ENCODE measurements at regions not wholly inside any gene's neighbourhood (a gene's known extent, or its start where the extent isn't known, plus 50 kb on each side); places are given as distances from the start of the nearest gene placed in this dataset.
A peak's percentile ranks its signal among the peaks of the same experiment; 100 is the strongest.

- DNase-seq, result no peak
Observed at GRCh38 chr1:112265931-112266330, 130.1 kb upstream of the CTTNBP2NL start.

- no peak for DNase-seq
Observed at GRCh38 chr1:112267206-112267605, 128.8 kb upstream of the CTTNBP2NL start.

- DNase-seq, result no peak
Observed at GRCh38 chr1:112267929-112268328, 128.1 kb upstream of the CTTNBP2NL start.

- DNase-seq, result no peak
Observed at GRCh38 chr1:112268408-112268807, 127.6 kb upstream of the CTTNBP2NL start.

- no peak for DNase-seq
Observed at GRCh38 chr1:112271270-112271669, 124.7 kb upstream of the CTTNBP2NL start.

- DNase-seq, result peak; percentile 19
Observed at GRCh38 chr1:112272101-112272772, 123.8 kb upstream of the CTTNBP2NL start.

GRCh38 chr1:112284796-112285195 lies 111.2 kb upstream of the CTTNBP2NL start:
- no peak for DNase-seq

GRCh38 chr1:112285316-112285715 lies 110.7 kb upstream of the CTTNBP2NL start:
- DNase-seq, result no peak

GRCh38 chr1:112285746-112286145 lies 110.3 kb upstream of the CTTNBP2NL start:
- DNase-seq, result no peak

- DNase-seq, result no peak
Observed at GRCh38 chr1:112296908-112297307, 99.1 kb upstream of the CTTNBP2NL start.

GRCh38 chr1:112297536-112297935 lies 98.5 kb upstream of the CTTNBP2NL start:
- no peak for DNase-seq

GRCh38 chr1:112298558-112298957 lies 97.5 kb upstream of the CTTNBP2NL start:
- peak; percentile 81 for DNase-seq

GRCh38 chr1:112304126-112304525 lies 91.9 kb upstream of the CTTNBP2NL start:
- no peak for DNase-seq

GRCh38 chr1:112304612-112305011 lies 91.4 kb upstream of the CTTNBP2NL start:
- peak; percentile 70 for DNase-seq

GRCh38 chr1:112307930-112308591 lies 88.0 kb upstream of the CTTNBP2NL start:
- no peak for DNase-seq

- peak; percentile 61 for DNase-seq
Observed at GRCh38 chr1:112308716-112309115, 87.3 kb upstream of the CTTNBP2NL start.

GRCh38 chr1:112309499-112309898 lies 86.5 kb upstream of the CTTNBP2NL start:
- DNase-seq, result no peak

- DNase-seq, result peak; percentile 65
Observed at GRCh38 chr1:112312315-112312714, 83.7 kb upstream of the CTTNBP2NL start.

GRCh38 chr1:112312879-112313278 lies 83.1 kb upstream of the CTTNBP2NL start:
- no peak for DNase-seq

GRCh38 chr1:112316254-112316913 lies 79.6 kb upstream of the CTTNBP2NL start:
- no peak for DNase-seq

GRCh38 chr1:112317140-112317539 lies 78.9 kb upstream of the CTTNBP2NL start:
- DNase-seq, result peak; percentile 54

- DNase-seq, result peak; percentile 54
Observed at GRCh38 chr1:112317611-112318062, 78.4 kb upstream of the CTTNBP2NL start.

- no peak for DNase-seq
Observed at GRCh38 chr1:112318263-112318662, 77.8 kb upstream of the CTTNBP2NL start.
